Epithelial cell of esophagus (primary cell): ENCODE measurements at regions not wholly inside any gene's neighbourhood (a gene's known extent, or its start where the extent isn't known, plus 50 kb on each side); places are given as distances from the start of the nearest gene placed in this dataset.

Experiments used
- DNase-seq: peaks from one replicate; pipeline ENCODE4 v3.0.0; 2010; ENCODE audit warnings: low read depth
- H3K4me3 ChIP-seq: 2 replicates; pipeline ENCODE4 v1.5.1; 2011; ENCODE audit warnings: mild to moderate bottlenecking, low read length, control low read depth
- CTCF ChIP-seq: IDR thresholded peaks from 2 replicates; pipeline ENCODE4 v1.5.1; 2011; ENCODE audit warnings: low read depth, mild to moderate bottlenecking, low read length, control low read depth, inconsistent platforms; ENCODE audit not compliant: insufficient read depth; ENCODE audit errors: missing control alignments

GRCh38 chr7:27315066-27315465, 72.5 kb downstream of the EVX1 start:
- no peak for DNase-seq
- no peak for TF ChIP-seq CTCF

GRCh38 chr7:27316311-27316710, 73.7 kb downstream of the EVX1 start:
- no peak for TF ChIP-seq CTCF
- no peak for DNase-seq
- no peak overlapping the region for H3K4me3 ChIP-seq

More at GRCh38 chr7:27315066-27315465, 72.5 kb downstream of the EVX1 start:
- no peak overlapping the region for H3K4me3 ChIP-seq

DNA sequence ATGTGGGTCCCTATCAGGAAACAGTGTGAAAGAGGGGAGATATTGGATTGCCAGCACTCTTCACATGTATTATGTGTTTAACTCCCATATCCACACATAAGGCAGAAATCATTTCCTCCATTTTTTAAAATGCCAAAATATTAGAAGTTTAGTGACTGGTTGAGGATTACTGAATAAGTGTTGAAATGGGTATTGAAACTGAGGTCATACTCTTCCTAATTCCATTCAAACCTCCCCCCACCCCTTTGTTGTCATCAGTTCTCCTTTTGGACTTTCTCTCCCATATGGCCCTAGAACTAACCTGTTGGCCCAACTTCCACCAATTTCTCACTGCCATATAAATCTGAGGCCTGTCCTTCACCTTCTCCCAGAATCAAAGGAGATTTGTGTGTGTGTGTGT, 81.6 kb downstream of the EVX1 start:
- no peak for TF ChIP-seq CTCF
- no peak overlapping the region for H3K4me3 ChIP-seq
- DNase-seq: no peak

DNA sequence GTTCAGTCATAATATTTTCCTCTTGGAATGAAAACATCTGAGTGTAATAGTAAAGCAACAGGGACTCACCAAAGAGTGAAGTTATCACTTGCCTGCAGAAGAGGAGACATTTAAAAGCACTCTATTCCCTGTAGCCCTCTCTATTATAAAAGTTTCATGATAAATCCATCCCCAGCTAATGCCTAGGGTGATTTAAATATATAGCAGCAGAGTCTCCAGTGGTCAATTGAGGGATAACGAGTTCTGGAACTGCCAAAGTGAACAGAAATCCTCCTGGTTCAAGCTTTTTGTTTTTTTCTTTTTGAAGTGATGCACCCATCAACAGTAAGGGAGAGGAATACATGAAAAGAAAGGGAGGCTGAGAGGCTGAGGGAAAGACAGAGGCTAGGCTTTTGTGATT, 87.3 kb downstream of the EVX1 start:
- no peak overlapping the region for H3K4me3 ChIP-seq
- no peak for DNase-seq
- TF ChIP-seq CTCF: peak; percentile 18

DNA sequence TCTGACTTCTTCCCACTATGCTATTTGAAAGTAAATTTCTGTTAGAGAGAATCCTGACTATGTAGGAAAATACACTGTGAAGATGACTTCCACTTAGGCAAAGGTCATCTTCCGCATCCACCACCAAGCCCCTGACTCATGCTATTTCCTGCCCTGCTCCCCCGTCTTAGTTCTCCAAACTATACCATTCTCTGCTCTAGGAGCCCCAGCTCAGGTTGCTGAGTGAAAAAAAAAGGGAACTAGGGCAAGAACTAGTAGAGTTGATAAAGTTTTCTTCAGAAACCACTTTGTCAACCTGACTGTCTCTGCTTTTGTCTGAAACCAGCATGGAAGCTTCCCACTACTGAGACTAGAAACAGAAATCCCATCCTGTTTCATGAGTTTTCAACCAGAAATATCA, 96.9 kb downstream of the EVX1 start:
- no peak for DNase-seq

GRCh38 chr7:27344471-27344870, 101.9 kb downstream of the EVX1 start:
- no peak for DNase-seq
- no peak for TF ChIP-seq CTCF
- no peak overlapping the region for H3K4me3 ChIP-seq

More for the DNA sequence above, 96.9 kb downstream of the EVX1 start:
- no peak overlapping the region for H3K4me3 ChIP-seq
- no peak for TF ChIP-seq CTCF

- no peak overlapping the region for H3K4me3 ChIP-seq
- no peak for DNase-seq
- TF ChIP-seq CTCF: no peak
Measured at GRCh38 chr7:27345164-27345887, 102.7 kb downstream of the EVX1 start.
